HG03432 (cell line): ENCODE measurements at regions not wholly inside any gene's neighbourhood (a gene's known extent, or its start where the extent isn't known, plus 50 kb on each side); places are given as distances from the start of the nearest gene placed in this dataset.

Source experiments
- ATAC-seq: cut with Tn5 transposase; IDR thresholded peaks from one replicate; pipeline ENCODE4 v1.9.1; 2021; ENCODE audit warnings: mild to moderate bottlenecking, moderate library complexity; ENCODE audit not compliant: unreplicated experiment

- no peak for ATAC-seq
These were observed 942.2 kb downstream of the REEP3 start for GRCh38 chr10:64463406-64463805.

- no peak for ATAC-seq
These were observed 944.5 kb downstream of the REEP3 start for GRCh38 chr10:64465653-64466052.

GRCh38 chr10:64468219-64468618, 947.0 kb downstream of the REEP3 start:
- ATAC-seq, result no peak

GRCh38 chr10:64476506-64476905, 955.3 kb downstream of the REEP3 start:
- no peak for ATAC-seq

GRCh38 chr10:64477791-64478190, 956.6 kb downstream of the REEP3 start:
- no peak for ATAC-seq

DNA sequence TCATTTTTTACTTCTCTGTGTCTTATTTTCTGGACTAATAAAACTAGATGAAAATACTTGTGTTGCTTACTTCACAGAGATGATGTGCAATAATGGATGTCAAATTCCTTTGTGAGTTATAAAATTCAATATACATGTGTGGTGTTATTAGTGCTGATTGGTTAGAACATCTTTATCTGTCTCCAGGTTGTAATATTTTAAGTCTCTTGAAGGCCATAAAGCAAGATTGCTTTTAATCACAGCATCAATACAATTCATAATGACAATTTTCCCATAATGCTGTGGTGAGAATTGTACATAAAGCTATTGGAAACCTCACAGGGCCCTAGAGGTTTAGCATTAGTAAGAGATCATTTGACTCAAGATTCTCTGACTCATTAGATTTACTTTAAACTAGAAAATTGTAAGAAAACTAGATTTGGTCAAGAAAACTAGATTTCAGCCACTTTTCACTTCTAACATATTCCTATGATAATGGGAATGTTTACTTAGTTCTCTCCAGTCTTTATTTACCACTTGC, 963.7 kb downstream of the REEP3 start:
- no peak for ATAC-seq

GRCh38 chr10:64486149-64486548, 964.9 kb downstream of the REEP3 start:
- ATAC-seq, result no peak

GRCh38 chr10:64486901-64487300, 965.7 kb downstream of the REEP3 start:
- no peak for ATAC-seq

DNA sequence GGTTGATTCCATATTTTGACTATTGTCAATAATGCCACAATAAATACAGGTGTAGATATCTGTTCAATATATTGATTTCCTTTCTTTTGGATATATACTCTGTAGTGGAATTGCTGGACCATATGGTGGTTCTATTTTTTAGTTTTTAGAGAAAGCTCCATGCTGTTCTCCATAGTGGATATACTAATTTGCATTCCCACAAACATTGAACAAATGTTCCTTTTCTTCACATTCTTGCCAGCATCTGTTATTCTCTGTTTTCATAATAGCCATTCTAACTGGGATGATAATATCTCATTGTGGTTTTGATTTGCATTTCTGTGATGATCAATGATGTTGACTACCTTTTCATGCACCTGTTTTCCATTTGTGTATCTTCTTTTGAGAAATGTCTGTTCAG, 973.7 kb downstream of the REEP3 start:
- ATAC-seq, result no peak

DNA sequence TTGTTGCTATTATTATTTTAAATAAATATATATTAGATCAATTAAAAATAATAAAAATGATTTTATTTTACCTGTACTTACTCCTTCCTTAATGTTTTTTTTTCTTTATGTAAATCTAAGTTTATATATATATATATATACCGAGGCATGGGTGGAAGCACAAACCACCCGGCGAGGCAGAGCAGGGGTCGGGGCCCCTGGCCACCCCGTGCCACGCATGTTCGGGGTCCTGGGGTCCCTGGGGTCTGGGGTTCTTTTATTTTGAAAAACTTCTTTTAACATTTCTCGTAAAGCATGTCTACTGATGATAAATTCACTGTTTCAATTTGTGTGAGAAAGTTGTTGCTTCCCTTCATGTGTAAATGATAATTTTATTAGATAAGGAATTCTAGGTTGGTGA, 976.1 kb downstream of the REEP3 start:
- no peak for ATAC-seq

DNA sequence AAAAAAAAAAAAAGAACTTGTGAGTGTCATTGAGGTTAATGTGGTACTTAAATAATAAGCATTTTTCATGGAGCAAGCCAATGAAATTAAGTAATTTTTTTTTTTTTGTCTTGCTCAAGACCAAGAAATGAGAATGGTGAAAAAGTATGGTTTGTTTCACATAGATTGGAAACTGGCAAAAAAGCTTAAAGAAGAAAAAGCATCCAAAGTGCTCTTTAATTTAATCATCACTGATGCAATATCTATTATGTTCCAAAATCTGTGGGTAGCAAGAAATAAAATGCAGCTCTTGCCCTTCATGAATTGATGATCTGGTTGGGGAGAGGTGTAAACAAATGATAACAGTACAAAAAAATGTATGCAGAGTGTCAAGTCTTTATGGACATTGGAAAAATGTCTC, 980.6 kb downstream of the REEP3 start:
- ATAC-seq, result no peak

DNA sequence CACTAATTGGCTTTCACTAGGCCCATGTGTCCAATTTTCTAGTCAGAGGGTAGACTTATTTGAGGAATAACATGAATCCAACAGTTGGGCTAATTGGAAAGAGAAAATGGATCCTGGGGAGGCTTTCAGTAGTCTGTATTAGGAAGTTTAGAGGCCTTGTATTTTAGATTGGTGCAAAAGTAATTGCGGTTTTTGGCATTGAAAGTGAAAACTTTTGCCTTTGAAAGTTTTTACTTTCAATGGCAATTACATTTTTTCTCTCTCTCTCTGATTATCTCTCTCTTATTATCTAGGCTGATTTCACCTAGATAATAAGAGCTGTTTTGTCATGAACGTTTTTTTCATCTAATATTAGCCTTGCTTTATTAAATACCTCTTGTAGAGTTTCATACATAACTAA, 981.7 kb downstream of the REEP3 start:
- ATAC-seq, result no peak

GRCh38 chr10:64503429-64503828, 982.2 kb downstream of the REEP3 start:
- no peak for ATAC-seq

GRCh38 chr10:64505501-64505900, 984.3 kb downstream of the REEP3 start:
- ATAC-seq, result no peak

- ATAC-seq, result no peak
These were observed 985.8 kb downstream of the REEP3 start for GRCh38 chr10:64506963-64507362.

DNA sequence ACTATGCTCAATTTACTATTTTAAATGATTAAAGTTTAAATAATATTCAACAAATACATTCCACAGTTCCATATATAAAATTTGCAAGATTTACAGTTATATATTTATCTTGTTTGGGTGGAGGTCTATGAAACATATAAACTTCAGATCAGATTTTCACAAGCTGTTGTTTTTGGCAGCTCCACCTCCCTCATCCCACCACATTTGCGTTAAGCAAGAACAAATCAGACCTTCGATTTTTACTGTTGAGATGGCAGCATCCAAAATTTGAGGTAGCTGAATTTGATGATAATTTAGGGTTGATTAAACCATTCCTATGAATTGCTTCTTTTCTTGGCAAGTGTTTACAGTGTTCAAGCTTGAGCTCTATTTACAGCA, 986.4 kb downstream of the REEP3 start:
- ATAC-seq, result no peak

DNA sequence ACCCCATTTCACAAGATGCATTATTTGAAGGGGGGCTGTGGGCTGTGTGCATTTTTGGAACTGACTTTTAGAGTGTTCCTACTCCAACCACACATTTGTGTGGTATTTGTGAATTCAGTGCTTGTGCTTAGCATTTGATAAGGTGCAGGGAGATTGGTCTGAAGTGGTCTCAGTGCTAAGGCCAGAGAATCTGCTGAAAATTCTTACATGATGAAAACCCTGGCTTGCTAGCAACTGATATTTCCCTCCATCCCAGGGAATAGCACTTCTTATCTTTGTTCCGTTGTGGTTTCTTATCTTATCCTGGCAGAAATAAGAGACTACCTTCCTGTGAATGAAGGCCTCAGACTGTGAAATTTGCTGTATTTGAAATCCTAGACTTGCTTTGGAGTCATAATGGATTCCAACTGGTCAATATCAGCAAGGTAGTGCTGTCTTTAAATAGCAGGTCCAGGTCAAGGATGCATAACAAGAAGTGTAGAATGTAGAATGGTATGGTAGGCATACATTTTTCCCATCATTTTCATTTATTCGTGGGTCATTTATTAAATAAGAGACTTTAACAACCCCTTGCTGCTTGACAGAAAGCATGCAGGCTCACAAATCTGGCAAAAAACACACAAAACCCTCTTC, 986.9 kb downstream of the REEP3 start:
- no peak for ATAC-seq

DNA sequence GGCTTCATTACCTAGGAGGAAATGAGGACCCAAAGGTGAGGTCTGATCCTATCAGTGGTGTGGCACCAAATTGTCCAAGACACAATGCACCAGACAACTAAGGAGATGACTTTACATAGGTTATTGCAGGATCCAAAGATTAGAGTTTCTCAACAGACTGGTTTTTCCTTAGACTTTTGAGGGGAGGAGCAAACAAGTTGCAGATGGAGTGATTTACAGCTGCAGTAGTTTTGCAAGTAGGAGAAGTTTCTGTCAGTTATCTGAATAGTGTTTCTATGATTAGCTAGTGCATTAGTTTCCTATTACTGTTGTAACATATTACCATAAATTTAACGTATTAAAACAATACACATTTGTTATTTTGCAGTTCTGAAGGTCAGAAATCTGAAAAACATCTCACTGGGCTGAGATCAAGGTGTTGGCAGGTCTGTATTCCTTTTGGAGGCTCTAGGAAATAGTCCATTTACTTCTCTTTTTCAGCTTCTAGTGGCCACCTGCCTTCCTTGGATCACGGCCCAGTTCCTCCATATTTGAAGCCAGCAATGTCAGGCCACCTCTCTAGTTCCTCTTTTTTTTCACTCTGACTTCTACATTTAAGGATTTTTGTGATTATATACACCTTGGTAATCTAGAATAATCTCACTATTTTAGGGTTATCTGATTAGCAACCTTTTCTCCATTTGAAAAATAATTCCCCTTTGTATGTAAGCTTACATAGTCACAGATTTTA, 994.9 kb downstream of the REEP3 start:
- no peak for ATAC-seq

DNA sequence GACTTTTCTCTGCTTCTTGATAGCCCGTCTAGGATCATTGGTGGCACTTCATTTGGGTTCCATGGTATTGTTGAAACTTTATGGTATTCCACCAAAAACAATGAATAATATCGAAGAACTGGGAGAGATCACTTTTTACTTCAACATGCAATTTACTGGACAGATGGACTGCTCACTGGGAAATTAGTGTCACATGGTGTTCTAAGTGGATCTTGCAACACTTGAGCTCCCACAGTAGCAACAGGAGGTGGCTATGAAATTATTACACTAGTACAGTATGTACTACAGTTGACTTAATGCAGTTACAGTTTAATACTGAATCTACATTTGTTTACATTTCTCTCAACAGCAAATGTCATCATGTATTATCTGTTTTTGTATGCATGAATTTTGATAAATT, 997.3 kb downstream of the REEP3 start:
- ATAC-seq, result no peak

- no peak for ATAC-seq
These were observed 998.2 kb downstream of the REEP3 start for GRCh38 chr10:64519427-64519826.

- no peak for ATAC-seq
These were observed 998.6 kb downstream of the REEP3 start for GRCh38 chr10:64519831-64520230.

- no peak for ATAC-seq
These were observed 1002.0 kb downstream of the REEP3 start for GRCh38 chr10:64523065-64523759.
